ENCODE measurements at regions not wholly inside any gene's neighbourhood (a gene's known extent, or its start where the extent isn't known, plus 50 kb on each side); places are given as distances from the start of the nearest gene placed in this dataset.
"Not testable (repeated sequence)": the region's sequence is repeated elsewhere in the genome, so short reads cannot be mapped to it uniquely, and the experiment has no call there.

DNA sequence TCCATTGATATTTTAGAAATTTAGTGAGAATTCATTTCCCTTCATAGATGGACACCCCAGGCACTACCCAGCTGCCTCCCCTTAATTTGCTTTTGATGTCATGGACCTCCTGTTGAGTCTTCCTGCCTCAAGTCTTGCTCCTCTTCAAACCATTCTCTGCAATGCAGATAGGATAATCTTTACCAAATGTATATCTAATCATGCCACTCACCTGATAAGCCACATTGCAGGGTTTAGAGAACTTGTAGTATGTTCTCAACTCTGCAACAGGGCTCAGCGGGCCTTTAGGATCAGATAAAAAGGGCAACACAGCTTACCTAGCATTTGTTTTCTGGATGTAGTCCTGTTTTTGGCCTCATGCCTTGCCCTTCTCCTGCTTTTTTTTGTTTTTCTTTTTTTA is 234.5 kb downstream of the EMP1 start:
- Histone ChIP-seq H3K27ac (ENCODE audit: low read depth, low read length) (no peak overlapping the region), H3K4me3 (ENCODE audit: low read depth in 1 of 2, low read length in 2 of 2) (no peak overlapping the region), H3K9ac (ENCODE audit: low read depth in 1 of 2, low read length in 2 of 2) (no peak overlapping the region), H3K4me1 (ENCODE audit: control insufficient read depth in 1 of 2, insufficient read depth in 2 of 2, low read length in 2 of 2) (no peaks in the 10 kb centered on the region), H3K27me3 (ENCODE audit: control insufficient read depth in 1 of 2, insufficient read depth in 2 of 2, low read length in 2 of 2) (no peaks in the 10 kb centered on the region), H3K9me3 (ENCODE audit: control insufficient read depth in 1 of 2, low read length in 2 of 2) (peaks cover 0 to 5% of the 10 kb centered on the region in 2 donors), H3K36me3 (ENCODE audit: control insufficient read depth in 1 of 2, insufficient read depth in 2 of 2, low read length in 2 of 2) (no peaks in the 10 kb centered on the region)

DNA sequence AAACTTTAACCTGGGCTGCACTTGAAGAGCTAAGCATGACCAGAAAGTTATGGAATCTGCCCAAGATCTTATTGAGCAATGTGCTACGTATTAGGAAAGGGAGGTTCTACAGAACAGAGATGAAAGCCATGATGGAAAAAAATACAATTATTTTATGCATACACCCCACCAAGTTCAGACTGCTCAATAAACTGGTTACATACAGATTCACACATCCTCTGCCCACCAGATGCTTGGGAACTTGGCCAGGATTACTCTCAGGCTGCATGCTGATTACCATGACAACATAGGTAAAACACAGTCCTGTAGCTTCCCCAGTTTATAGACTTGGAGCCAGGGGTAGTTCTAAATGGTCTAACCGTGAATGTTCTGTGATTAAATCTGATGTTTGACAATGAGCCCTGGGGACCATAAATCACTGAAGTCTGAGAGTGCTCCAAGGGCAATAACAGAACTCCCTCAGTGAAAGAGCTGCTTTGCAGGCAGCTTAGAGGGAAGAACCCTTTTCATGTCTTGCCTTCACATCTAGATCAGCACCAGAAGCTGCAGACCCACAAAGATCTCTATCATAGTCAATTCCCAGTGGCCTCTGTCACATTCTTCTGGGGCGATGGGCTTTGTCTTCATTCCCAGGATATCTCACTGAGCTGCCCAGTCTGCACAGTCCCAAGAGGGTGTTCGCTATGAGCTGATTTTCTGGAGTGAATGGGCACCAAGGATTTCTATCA is 232.2 kb downstream of the EMP1 start:
- H3K9ac ChIP-seq (ENCODE audit: low read depth in 1 of 2, low read length in 2 of 2), result no peak overlapping the region
- H3K36me3 ChIP-seq (ENCODE audit: control insufficient read depth in 1 of 2, insufficient read depth in 2 of 2, low read length in 2 of 2), result no peaks in the 10 kb centered on the region
- H3K27ac ChIP-seq (ENCODE audit: low read depth, low read length), result no peak overlapping the region
- H3K9me3 ChIP-seq (ENCODE audit: control insufficient read depth in 1 of 2, low read length in 2 of 2), result peaks cover 0 to 5% of the 10 kb centered on the region in 2 donors
- H3K27me3 ChIP-seq (ENCODE audit: control insufficient read depth in 1 of 2, insufficient read depth in 2 of 2, low read length in 2 of 2), result no peaks in the 10 kb centered on the region
- no peak overlapping the region for H3K4me3 ChIP-seq (ENCODE audit: low read depth in 1 of 2, low read length in 2 of 2)
- no peaks in the 10 kb centered on the region for H3K4me1 ChIP-seq (ENCODE audit: control insufficient read depth in 1 of 2, insufficient read depth in 2 of 2, low read length in 2 of 2)

DNA sequence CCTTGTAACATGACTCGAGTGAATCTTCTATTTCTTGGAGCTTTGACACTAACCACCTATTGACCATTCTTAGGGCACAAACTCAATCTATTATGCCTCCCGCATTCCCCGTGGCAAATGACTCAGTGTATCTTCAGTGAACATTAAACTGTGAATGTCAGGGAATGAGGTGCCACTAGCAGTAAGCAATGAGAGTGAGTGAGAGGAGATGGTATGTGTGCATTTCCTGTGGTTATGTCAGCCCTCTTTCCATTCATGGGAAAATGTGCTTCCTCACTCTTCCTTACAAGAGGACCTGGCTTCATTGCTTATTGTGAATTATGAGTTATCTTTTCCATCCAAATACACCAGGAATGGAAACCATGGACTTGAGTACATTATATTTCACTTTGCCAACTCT is 229.2 kb downstream of the EMP1 start:
- no peaks in the 10 kb centered on the region for H3K27me3 ChIP-seq (ENCODE audit: control insufficient read depth in 1 of 2, insufficient read depth in 2 of 2, low read length in 2 of 2)
- H3K36me3 ChIP-seq (ENCODE audit: control insufficient read depth in 1 of 2, insufficient read depth in 2 of 2, low read length in 2 of 2), result no peaks in the 10 kb centered on the region
- no peak overlapping the region for H3K27ac ChIP-seq (ENCODE audit: low read depth, low read length)
- peaks cover 0 to 5% of the 10 kb centered on the region in 2 donors for H3K9me3 ChIP-seq (ENCODE audit: control insufficient read depth in 1 of 2, low read length in 2 of 2)
- H3K4me1 ChIP-seq (ENCODE audit: control insufficient read depth in 1 of 2, insufficient read depth in 2 of 2, low read length in 2 of 2), result no peaks in the 10 kb centered on the region
- H3K9ac ChIP-seq (ENCODE audit: low read depth in 1 of 2, low read length in 2 of 2), result no peak overlapping the region
- H3K4me3 ChIP-seq (ENCODE audit: low read depth in 1 of 2, low read length in 2 of 2), result no peak overlapping the region

DNA sequence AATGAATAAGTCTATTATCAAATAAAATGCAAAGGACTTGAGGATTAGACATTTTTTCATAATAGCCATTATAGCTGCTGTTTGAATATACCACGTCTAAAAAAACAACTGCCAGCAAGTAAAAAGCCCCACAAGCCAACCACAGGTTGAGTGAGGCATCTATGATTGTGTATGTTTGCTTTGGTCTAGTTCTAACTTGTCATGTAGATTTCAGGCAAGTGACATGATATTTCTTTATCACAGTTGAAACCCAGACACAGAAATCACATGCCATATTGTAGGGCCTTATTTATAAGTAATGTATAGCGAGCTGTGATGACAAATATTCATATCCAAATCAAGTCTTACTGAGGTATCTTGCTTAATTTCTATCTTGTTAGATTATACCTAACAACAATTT is 225.8 kb downstream of the EMP1 start:
- no peak overlapping the region for H3K27ac ChIP-seq (ENCODE audit: low read depth, low read length)
- H3K36me3 ChIP-seq (ENCODE audit: control insufficient read depth in 1 of 2, insufficient read depth in 2 of 2, low read length in 2 of 2), result no peaks in the 10 kb centered on the region
- no peak overlapping the region for H3K4me3 ChIP-seq (ENCODE audit: low read depth in 1 of 2, low read length in 2 of 2)
- H3K4me1 ChIP-seq (ENCODE audit: control insufficient read depth in 1 of 2, insufficient read depth in 2 of 2, low read length in 2 of 2), result no peaks in the 10 kb centered on the region
- H3K27me3 ChIP-seq (ENCODE audit: control insufficient read depth in 1 of 2, insufficient read depth in 2 of 2, low read length in 2 of 2), result no peaks in the 10 kb centered on the region
- peaks cover 0 to under 1% of the 10 kb centered on the region in 2 donors for H3K9me3 ChIP-seq (ENCODE audit: control insufficient read depth in 1 of 2, low read length in 2 of 2)
- no peak overlapping the region for H3K9ac ChIP-seq (ENCODE audit: low read depth in 1 of 2, low read length in 2 of 2)

DNA sequence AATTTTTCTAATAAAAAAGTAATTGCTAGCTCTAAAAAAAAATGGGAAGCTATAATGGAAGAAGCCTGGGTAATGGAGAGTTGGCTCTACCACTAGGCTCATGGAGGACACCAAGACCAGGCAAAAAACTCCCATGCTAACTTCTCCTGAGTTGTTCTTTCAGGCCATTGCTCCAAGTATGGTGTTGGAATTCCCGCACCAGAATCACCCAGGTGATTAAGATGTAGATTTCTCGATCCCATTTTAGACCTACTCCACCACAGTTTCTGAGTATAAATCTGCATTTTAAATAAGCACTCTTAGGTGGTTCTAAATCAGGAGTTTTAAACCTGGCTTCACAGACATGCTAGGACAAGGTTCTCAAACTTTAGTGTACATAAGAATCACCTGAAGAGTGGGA is 221.0 kb downstream of the EMP1 start:
- H3K27ac ChIP-seq (ENCODE audit: low read depth, low read length), result no peak overlapping the region
- H3K36me3 ChIP-seq (ENCODE audit: control insufficient read depth in 1 of 2, insufficient read depth in 2 of 2, low read length in 2 of 2), result no peaks in the 10 kb centered on the region
- H3K9me3 ChIP-seq (ENCODE audit: control insufficient read depth in 1 of 2, low read length in 2 of 2), result no peaks in the 10 kb centered on the region
- no peak overlapping the region for H3K9ac ChIP-seq (ENCODE audit: low read depth in 1 of 2, low read length in 2 of 2)
- no peaks in the 10 kb centered on the region for H3K27me3 ChIP-seq (ENCODE audit: control insufficient read depth in 1 of 2, insufficient read depth in 2 of 2, low read length in 2 of 2)
- H3K4me3 ChIP-seq (ENCODE audit: low read depth in 1 of 2, low read length in 2 of 2), result no peak overlapping the region
- H3K4me1 ChIP-seq (ENCODE audit: control insufficient read depth in 1 of 2, insufficient read depth in 2 of 2, low read length in 2 of 2), result no peaks in the 10 kb centered on the region

DNA sequence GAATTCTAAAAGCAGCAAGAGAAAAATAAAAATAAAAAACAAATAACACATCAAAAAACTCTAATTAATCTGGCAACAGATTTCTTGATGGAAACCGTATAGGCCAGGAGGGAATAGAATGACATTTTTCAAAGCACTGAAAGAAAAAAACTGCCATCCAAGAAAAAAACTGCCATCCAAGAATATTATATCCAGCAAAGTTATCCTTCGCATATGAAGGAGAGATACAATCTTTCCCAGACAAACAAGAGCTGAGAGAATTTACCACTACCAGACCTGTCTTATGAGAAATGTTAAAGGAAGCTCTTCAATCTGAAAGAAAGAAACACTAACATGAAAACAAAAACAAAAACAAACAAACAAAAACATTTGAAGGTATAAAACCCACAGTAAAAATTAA is 214.8 kb downstream of the EMP1 start:
- Histone ChIP-seq H3K9me3 (ENCODE audit: control insufficient read depth in 1 of 2, low read length in 2 of 2) (peaks cover 7 to 12% of the 10 kb centered on the region in 2 donors), H3K9ac (ENCODE audit: low read depth in 1 of 2, low read length in 2 of 2) (no peak overlapping the region), H3K4me3 (ENCODE audit: low read depth in 1 of 2, low read length in 2 of 2) (no peak overlapping the region), H3K27ac (ENCODE audit: low read depth, low read length) (no peak overlapping the region), H3K4me1 (ENCODE audit: control insufficient read depth in 1 of 2, insufficient read depth in 2 of 2, low read length in 2 of 2) (no peaks in the 10 kb centered on the region), H3K27me3 (ENCODE audit: control insufficient read depth in 1 of 2, insufficient read depth in 2 of 2, low read length in 2 of 2) (no peaks in the 10 kb centered on the region), H3K36me3 (ENCODE audit: control insufficient read depth in 1 of 2, insufficient read depth in 2 of 2, low read length in 2 of 2) (no peaks in the 10 kb centered on the region)

DNA sequence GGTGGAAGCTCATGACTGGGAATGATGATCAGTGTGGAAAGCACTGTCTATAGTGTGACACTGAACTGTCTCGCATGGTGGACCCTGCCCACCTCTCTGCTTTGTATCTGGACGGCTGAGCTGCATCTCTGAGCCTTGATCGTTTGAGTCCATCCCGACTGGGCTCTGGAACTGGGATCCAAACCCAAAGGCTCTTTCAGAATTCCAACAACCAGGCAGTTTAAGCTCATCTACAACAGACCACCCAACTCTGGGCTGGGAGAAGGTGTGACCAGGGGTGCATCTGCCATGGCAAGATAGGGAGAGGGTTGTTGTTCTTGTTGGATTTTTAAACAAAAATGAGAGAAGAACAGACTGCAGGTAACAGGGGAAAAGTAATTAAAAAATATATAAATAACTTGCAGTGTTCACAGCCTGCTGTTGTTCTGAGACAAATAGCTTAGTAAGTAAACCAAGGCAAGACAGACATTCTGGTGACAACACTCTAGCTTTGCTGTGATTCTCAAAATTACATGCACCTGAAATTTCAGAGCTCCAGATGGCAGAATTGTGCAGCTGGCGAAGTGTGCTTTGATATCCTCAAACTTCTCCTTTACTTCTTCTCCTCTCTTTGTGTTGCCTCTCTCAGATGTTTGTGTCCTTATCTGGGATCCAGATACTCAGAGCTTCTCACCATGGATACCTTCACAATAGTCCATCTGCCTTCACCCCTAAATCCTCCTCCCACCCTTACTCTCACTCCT is 209.6 kb downstream of the EMP1 start:
- H3K27me3 ChIP-seq (ENCODE audit: control insufficient read depth in 1 of 2, insufficient read depth in 2 of 2, low read length in 2 of 2), result no peaks in the 10 kb centered on the region
- H3K27ac ChIP-seq (ENCODE audit: low read depth, low read length), result no peak overlapping the region
- no peak overlapping the region for H3K9ac ChIP-seq (ENCODE audit: low read depth in 1 of 2, low read length in 2 of 2)
- H3K4me1 ChIP-seq (ENCODE audit: control insufficient read depth in 1 of 2, insufficient read depth in 2 of 2, low read length in 2 of 2), result no peaks in the 10 kb centered on the region
- H3K36me3 ChIP-seq (ENCODE audit: control insufficient read depth in 1 of 2, insufficient read depth in 2 of 2, low read length in 2 of 2), result no peaks in the 10 kb centered on the region
- H3K4me3 ChIP-seq (ENCODE audit: low read depth in 1 of 2, low read length in 2 of 2), result no peak overlapping the region
- peaks cover 7 to 9% of the 10 kb centered on the region in 2 donors for H3K9me3 ChIP-seq (ENCODE audit: control insufficient read depth in 1 of 2, low read length in 2 of 2)

DNA sequence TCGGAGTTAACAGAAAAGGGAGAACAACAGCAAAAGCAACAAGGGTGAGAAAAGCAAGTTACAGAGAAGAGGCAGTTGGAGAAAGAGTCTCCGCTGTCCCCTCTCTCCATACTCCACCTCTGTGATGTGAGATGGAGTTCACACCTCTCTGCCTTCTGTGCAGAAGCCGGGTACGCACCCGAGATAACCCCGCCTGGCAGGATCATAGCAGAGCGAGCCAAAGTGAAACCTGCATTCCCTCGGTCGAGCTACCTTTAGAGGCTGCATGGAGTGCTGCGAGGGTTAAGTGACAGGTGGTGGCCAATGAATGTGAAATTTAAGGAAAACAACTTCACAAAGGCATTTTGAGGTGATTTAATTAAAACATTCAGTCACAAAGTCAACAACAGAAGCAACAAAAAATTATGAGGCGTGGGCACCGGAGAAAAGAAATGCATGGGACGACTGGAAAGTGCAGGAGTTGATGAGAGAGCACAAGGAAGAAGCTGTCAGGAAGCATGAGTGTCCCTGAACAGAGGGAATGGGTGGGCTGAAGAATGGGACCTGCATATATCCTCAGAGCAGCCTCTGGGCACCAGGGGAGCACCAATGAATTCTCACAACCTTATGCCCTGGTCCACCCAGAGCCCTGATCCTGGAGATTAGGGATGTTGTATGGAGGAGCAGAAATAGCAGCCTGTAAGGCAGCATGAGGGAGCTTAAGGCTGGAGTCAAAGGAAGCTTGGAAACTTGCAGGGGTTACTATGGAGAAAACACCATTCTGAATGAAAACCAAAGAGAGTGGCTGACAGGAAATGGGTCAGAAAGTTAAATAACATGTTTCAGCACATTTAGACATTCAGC is 208.3 kb downstream of the EMP1 start:
- Histone ChIP-seq H3K4me3 (ENCODE audit: low read depth in 1 of 2, low read length in 2 of 2) (peak overlapping the region; percentile 44 to 57), H3K9ac (ENCODE audit: low read depth in 1 of 2, low read length in 2 of 2) (peak overlapping the region in 1 of 2 donors; percentile 25), H3K4me1 (ENCODE audit: control insufficient read depth in 1 of 2, insufficient read depth in 2 of 2, low read length in 2 of 2) (no peaks in the 10 kb centered on the region), H3K9me3 (ENCODE audit: control insufficient read depth in 1 of 2, low read length in 2 of 2) (no peaks in the 10 kb centered on the region), H3K36me3 (ENCODE audit: control insufficient read depth in 1 of 2, insufficient read depth in 2 of 2, low read length in 2 of 2) (no peaks in the 10 kb centered on the region), H3K27ac (ENCODE audit: low read depth, low read length) (no peak overlapping the region), H3K27me3 (ENCODE audit: control insufficient read depth in 1 of 2, insufficient read depth in 2 of 2, low read length in 2 of 2) (no peaks in the 10 kb centered on the region)

DNA sequence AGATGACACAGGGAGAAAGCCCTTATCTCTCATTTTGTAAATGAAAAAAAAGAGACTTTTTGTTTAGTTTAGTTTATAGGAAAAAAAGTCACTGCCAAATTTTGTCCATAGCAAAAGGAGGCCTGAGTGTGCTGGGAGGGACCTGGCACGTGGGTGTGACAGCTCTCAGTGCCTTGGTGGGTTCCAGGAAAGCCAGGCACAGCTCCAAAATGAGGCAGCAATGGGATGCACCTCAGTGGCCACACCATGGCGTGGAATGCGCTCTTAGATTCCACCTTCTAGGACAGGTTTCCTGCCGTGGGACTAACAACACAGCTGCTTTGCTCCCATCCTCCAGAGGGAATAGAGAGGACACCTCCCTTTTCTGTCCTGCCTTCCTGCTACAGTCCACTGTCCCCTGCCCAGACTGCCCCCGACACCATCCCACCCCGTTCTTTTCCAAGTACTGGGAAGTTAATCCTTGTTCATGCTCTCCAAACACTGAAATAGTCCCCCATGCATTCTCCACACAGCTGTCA is 207.6 kb downstream of the EMP1 start:
- no peaks in the 10 kb centered on the region for H3K27me3 ChIP-seq (ENCODE audit: control insufficient read depth in 1 of 2, insufficient read depth in 2 of 2, low read length in 2 of 2)
- peak overlapping the region; percentile 44 to 57 for H3K4me3 ChIP-seq (ENCODE audit: low read depth in 1 of 2, low read length in 2 of 2)
- no peaks in the 10 kb centered on the region for H3K9me3 ChIP-seq (ENCODE audit: control insufficient read depth in 1 of 2, low read length in 2 of 2)
- no peaks in the 10 kb centered on the region for H3K4me1 ChIP-seq (ENCODE audit: control insufficient read depth in 1 of 2, insufficient read depth in 2 of 2, low read length in 2 of 2)
- no peak overlapping the region for H3K27ac ChIP-seq (ENCODE audit: low read depth, low read length)
- no peaks in the 10 kb centered on the region for H3K36me3 ChIP-seq (ENCODE audit: control insufficient read depth in 1 of 2, insufficient read depth in 2 of 2, low read length in 2 of 2)
- H3K9ac ChIP-seq (ENCODE audit: low read depth in 1 of 2, low read length in 2 of 2), result no peak overlapping the region

DNA sequence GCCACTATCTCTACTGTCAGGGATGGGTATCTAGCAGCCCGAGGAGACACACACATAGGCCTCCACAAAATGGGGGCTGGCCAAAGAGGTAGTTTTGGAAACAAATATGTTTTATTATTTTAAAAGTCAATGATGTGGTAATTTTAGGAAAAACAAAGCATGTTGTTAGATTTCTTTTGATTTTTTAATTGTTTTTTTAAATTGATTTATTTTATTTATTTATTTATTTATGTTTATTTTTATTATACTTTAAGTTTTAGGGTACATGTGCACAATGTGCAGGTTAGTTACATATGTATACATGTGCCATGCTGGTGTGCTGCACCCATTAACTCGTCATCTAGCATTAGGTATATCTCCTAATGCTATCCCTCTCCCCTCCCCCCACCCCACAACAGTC is 194.8 kb downstream of the EMP1 start:
- not testable (repeated sequence) for H3K9me3 ChIP-seq (ENCODE audit: control insufficient read depth in 1 of 2, low read length in 2 of 2); H3K9ac ChIP-seq (ENCODE audit: low read depth in 1 of 2, low read length in 2 of 2); H3K27me3 ChIP-seq (ENCODE audit: control insufficient read depth in 1 of 2, insufficient read depth in 2 of 2, low read length in 2 of 2); H3K4me3 ChIP-seq (ENCODE audit: low read depth in 1 of 2, low read length in 2 of 2); H3K27ac ChIP-seq (ENCODE audit: low read depth, low read length); H3K36me3 ChIP-seq (ENCODE audit: control insufficient read depth in 1 of 2, insufficient read depth in 2 of 2, low read length in 2 of 2)
- H3K4me1 ChIP-seq (ENCODE audit: control insufficient read depth in 1 of 2, insufficient read depth in 2 of 2, low read length in 2 of 2), result peaks cover 18 to 24% of the 10 kb centered on the region in 2 donors
